ENCODE measurements at regions not wholly inside any gene's neighbourhood (a gene's known extent, or its start where the extent isn't known, plus 50 kb on each side); places are given as distances from the start of the nearest gene placed in this dataset.

DNA sequence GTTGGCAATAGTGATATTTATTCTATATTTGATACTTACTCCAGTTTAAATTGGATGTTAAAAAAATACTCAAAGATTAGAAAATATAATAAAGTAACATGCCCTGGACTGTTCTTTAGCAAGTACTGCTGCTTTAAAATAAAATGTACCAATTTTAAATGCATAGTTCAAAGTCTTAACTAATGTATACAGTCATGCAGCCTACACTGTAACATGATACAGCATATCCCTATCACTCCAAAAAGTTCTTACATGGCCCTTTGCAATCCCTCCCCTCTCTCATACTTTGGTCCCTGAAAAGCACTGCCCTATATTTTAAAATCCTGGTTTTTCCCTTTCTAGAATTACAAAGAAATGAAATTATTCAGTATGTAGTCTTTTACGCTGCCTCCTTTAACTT is 726.6 kb downstream of the LTN1 start:
- TF ChIP-seq POLR2A (IDR thresholded peaks at IDR 0.05; ENCODE audit: low read length) (no peak), GATA1 (IDR thresholded peaks at IDR 0.05; ENCODE audit: low read depth, low read length) (no peak)
